Body of pancreas (tissue), 4 donors: ENCODE measurements at regions not wholly inside any gene's neighbourhood (a gene's known extent, or its start where the extent isn't known, plus 50 kb on each side); places are given as distances from the start of the nearest gene placed in this dataset.

ENCODE experiments used
- POLR2A ChIP-seq, 3 donors: fragments of 450-650 bp; IDR thresholded peaks; one replicate each; pipeline ENCODE4 v1.6.1; 2016; ENCODE audit warnings: antibody characterized with exemption in 3 of 3, mild to moderate bottlenecking in 2 of 3
- TF ChIP-seq, protein P1 (sequence below), 7 experiments: fragments of 450-650 bp in 4 of 7; fragments of 200-600 bp in 3 of 7; sonication (generic) in 3 of 7; IDR thresholded peaks; one replicate each; pipeline ENCODE4 v1.5.1; 2016 to 2019; ENCODE audit warnings: antibody characterized with exemption in 7 of 7

DNA sequence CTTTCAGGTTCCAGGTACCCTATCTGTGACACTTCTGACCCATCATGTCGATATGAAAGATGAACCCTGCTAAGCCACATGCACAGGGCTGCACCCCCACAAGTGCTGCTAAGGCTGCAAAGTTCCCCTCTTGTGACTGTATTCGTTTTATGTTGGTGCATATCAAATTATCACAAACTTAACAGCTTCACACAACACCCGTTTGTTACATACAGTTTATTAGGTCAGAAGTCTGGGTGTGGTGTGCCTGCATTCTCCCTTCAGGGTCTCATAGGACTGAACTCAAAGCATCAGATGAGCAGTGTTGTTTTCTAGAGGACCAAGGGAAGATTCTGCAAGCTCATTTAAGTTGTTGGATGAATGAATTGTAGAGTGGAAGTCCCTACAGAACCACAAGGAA lies 199.4 kb downstream of the ANAPC1 start:
- TF ChIP-seq, protein P1, sequence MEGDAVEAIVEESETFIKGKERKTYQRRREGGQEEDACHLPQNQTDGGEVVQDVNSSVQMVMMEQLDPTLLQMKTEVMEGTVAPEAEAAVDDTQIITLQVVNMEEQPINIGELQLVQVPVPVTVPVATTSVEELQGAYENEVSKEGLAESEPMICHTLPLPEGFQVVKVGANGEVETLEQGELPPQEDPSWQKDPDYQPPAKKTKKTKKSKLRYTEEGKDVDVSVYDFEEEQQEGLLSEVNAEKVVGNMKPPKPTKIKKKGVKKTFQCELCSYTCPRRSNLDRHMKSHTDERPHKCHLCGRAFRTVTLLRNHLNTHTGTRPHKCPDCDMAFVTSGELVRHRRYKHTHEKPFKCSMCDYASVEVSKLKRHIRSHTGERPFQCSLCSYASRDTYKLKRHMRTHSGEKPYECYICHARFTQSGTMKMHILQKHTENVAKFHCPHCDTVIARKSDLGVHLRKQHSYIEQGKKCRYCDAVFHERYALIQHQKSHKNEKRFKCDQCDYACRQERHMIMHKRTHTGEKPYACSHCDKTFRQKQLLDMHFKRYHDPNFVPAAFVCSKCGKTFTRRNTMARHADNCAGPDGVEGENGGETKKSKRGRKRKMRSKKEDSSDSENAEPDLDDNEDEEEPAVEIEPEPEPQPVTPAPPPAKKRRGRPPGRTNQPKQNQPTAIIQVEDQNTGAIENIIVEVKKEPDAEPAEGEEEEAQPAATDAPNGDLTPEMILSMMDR (IDR thresholded peaks at IDR 0.05), result no peak
- no peak for TF ChIP-seq POLR2A (IDR thresholded peaks at IDR 0.05)
